ENCODE measurements at regions not wholly inside any gene's neighbourhood (a gene's known extent, or its start where the extent isn't known, plus 50 kb on each side); places are given as distances from the start of the nearest gene placed in this dataset.

- no peak for TF ChIP-seq POLR2A (IDR thresholded peaks at IDR 0.05; ENCODE audit: low read depth, low read length)
- TF ChIP-seq POLR2AphosphoS5 (IDR thresholded peaks at IDR 0.05; ENCODE audit: low read depth, low read length), result no peak
- no peak for TF ChIP-seq TAF1 (IDR thresholded peaks at IDR 0.05; ENCODE audit: low read depth, low read length)
- no peak for TF ChIP-seq PAX5 (IDR thresholded peaks at IDR 0.05; ENCODE audit: insufficient read depth, low read length, severe bottlenecking)
- no peak for TF ChIP-seq SPI1 (IDR thresholded peaks at IDR 0.05; ENCODE audit: low read depth, low read length)
These were observed 597.0 kb downstream of the SQOR start for GRCh38 chr15:46231786-46232185.
